ENCODE measurements at regions not wholly inside any gene's neighbourhood (a gene's known extent, or its start where the extent isn't known, plus 50 kb on each side); places are given as distances from the start of the nearest gene placed in this dataset.

- no peaks in the 10 kb centered on the region for H3K36me3 ChIP-seq (ENCODE audit: control insufficient read depth, low read length)
- no peak overlapping the region for H3K4me3 ChIP-seq (ENCODE audit: low read length)
- peaks cover 4% of the 10 kb centered on the region for H3K4me1 ChIP-seq (ENCODE audit: control insufficient read depth, low read length)
- no peaks in the 10 kb centered on the region for H3K9me2 ChIP-seq (replicated peaks; ENCODE audit: control insufficient read depth, low read length)
- H3K27me3 ChIP-seq (ENCODE audit: control insufficient read depth, low read length) = no peaks in the 10 kb centered on the region
- no peak overlapping the region for H3K4me2 ChIP-seq (ENCODE audit: low read length)
- TF ChIP-seq CTCF (IDR thresholded peaks at IDR 0.05; ENCODE audit: low read depth, low read length, poor library complexity, severe bottlenecking) = no peak
- TF ChIP-seq EZH2phosphoT487 (IDR thresholded peaks at IDR 0.05; ENCODE audit: borderline replicate concordance, low read length) = no peak
- no peak overlapping the region for H3K27ac ChIP-seq (ENCODE audit: low read depth, low read length)
- H4K20me1 ChIP-seq (ENCODE audit: control insufficient read depth, insufficient read depth, low read depth, low read length) = no peaks in the 10 kb centered on the region
- H3K79me2 ChIP-seq (ENCODE audit: control insufficient read depth, low read length) = no peaks in the 10 kb centered on the region
- H3K9me3 ChIP-seq (ENCODE audit: control insufficient read depth, insufficient read depth, low read length) = peaks cover 26% of the 10 kb centered on the region
- H3F3A ChIP-seq (ENCODE audit: control insufficient read depth, insufficient read depth) = no peaks in the 10 kb centered on the region
These were observed 570.2 kb upstream of the POM121L12 start for GRCh38 chr7:52465216-52465615.

GRCh38 chr7:52463341-52463740 lies 572.1 kb upstream of the POM121L12 start:
- no peak overlapping the region for H3K27ac ChIP-seq (ENCODE audit: low read depth, low read length)
- no peak overlapping the region for H3K4me3 ChIP-seq (ENCODE audit: low read length)
- H3K79me2 ChIP-seq (ENCODE audit: control insufficient read depth, low read length) = no peaks in the 10 kb centered on the region
- H4K20me1 ChIP-seq (ENCODE audit: control insufficient read depth, insufficient read depth, low read depth, low read length) = no peaks in the 10 kb centered on the region
- H3K36me3 ChIP-seq (ENCODE audit: control insufficient read depth, low read length) = no peaks in the 10 kb centered on the region
- no peak for TF ChIP-seq EZH2phosphoT487 (IDR thresholded peaks at IDR 0.05; ENCODE audit: borderline replicate concordance, low read length)
- TF ChIP-seq CTCF (IDR thresholded peaks at IDR 0.05; ENCODE audit: low read depth, low read length, poor library complexity, severe bottlenecking) = no peak
- H3K4me2 ChIP-seq (ENCODE audit: low read length) = no peak overlapping the region
- H3F3A ChIP-seq (ENCODE audit: control insufficient read depth, insufficient read depth) = no peaks in the 10 kb centered on the region
- no peaks in the 10 kb centered on the region for H3K9me2 ChIP-seq (replicated peaks; ENCODE audit: control insufficient read depth, low read length)
- peaks cover 28% of the 10 kb centered on the region; the same call in 1 of the 2 replicates for H3K9me3 ChIP-seq (ENCODE audit: control insufficient read depth, insufficient read depth, low read length)
- no peaks in the 10 kb centered on the region for H3K27me3 ChIP-seq (ENCODE audit: control insufficient read depth, low read length)
- H3K4me1 ChIP-seq (ENCODE audit: control insufficient read depth, low read length) = peaks cover 4% of the 10 kb centered on the region

GRCh38 chr7:52462474-52462873 lies 573.0 kb upstream of the POM121L12 start:
- TF ChIP-seq CTCF (IDR thresholded peaks at IDR 0.05; ENCODE audit: low read depth, low read length, poor library complexity, severe bottlenecking) (no peak), EZH2phosphoT487 (IDR thresholded peaks at IDR 0.05; ENCODE audit: borderline replicate concordance, low read length) (no peak)
- H3K27me3 ChIP-seq (ENCODE audit: control insufficient read depth, low read length) = no peaks in the 10 kb centered on the region
- H3K4me1 ChIP-seq (ENCODE audit: control insufficient read depth, low read length) = peaks cover 4% of the 10 kb centered on the region
- peaks cover 28% of the 10 kb centered on the region; the same call in 1 of the 2 replicates for H3K9me3 ChIP-seq (ENCODE audit: control insufficient read depth, insufficient read depth, low read length)
- H3K27ac ChIP-seq (ENCODE audit: low read depth, low read length) = no peak overlapping the region
- no peaks in the 10 kb centered on the region for H3K36me3 ChIP-seq (ENCODE audit: control insufficient read depth, low read length)
- H3K4me2 ChIP-seq (ENCODE audit: low read length) = no peak overlapping the region
- H3K9me2 ChIP-seq (replicated peaks; ENCODE audit: control insufficient read depth, low read length) = no peaks in the 10 kb centered on the region
- no peaks in the 10 kb centered on the region for H3F3A ChIP-seq (ENCODE audit: control insufficient read depth, insufficient read depth)
- H4K20me1 ChIP-seq (ENCODE audit: control insufficient read depth, insufficient read depth, low read depth, low read length) = no peaks in the 10 kb centered on the region
- H3K4me3 ChIP-seq (ENCODE audit: low read length) = no peak overlapping the region
- no peaks in the 10 kb centered on the region for H3K79me2 ChIP-seq (ENCODE audit: control insufficient read depth, low read length)

Data from DOHH2 (cell line).